Endothelial cell of umbilical vein (primary cell): ENCODE measurements at regions not wholly inside any gene's neighbourhood (a gene's known extent, or its start where the extent isn't known, plus 50 kb on each side); places are given as distances from the start of the nearest gene placed in this dataset.

Experiments
- EZH2 ChIP-seq: IDR thresholded peaks from 2 replicates; pipeline ENCODE4 v1.6.1; 2012; ENCODE audit warnings: borderline replicate concordance, low read depth, mild to moderate bottlenecking, moderate library complexity, low read length, inconsistent platforms; ENCODE audit not compliant: severe bottlenecking
- FOS ChIP-seq: IDR thresholded peaks from 2 replicates; pipeline ENCODE4 v1.6.1; 2011; ENCODE audit warnings: mild to moderate bottlenecking, low read length, moderate library complexity, borderline replicate concordance; ENCODE audit not compliant: insufficient read depth
- POLR2A ChIP-seq: IDR thresholded peaks from 2 replicates; pipeline ENCODE4 v1.6.1; 2012; ENCODE audit warnings: low read depth, mild to moderate bottlenecking, control low read depth, low read length
- POLR2AphosphoS5 ChIP-seq: IDR thresholded peaks from 2 replicates; pipeline ENCODE4 v1.6.1; 2012; ENCODE audit warnings: low read depth, mild to moderate bottlenecking, control low read depth, low read length, moderate library complexity; ENCODE audit not compliant: insufficient read depth
- TF ChIP-seq, protein P1 (sequence below), 2 donors: IDR thresholded peaks; 1 replicate in 1 of 2; 2 replicates in 1 of 2; pipeline ENCODE4 v1.5.1; 2011; ENCODE audit warnings: low read length in 2 of 2, mild to moderate bottlenecking in 2 of 2, moderate library complexity in 2 of 2, control low read depth in 1 of 2, inconsistent platforms in 1 of 2, low read depth in 1 of 2; ENCODE audit not compliant: insufficient read depth in 1 of 2; ENCODE audit errors: extremely low read depth in 1 of 2
- TF ChIP-seq, protein P2 (sequence below): IDR thresholded peaks from 2 replicates; pipeline ENCODE4 v1.6.1; 2011; ENCODE audit not compliant: insufficient read depth, insufficient read length

DNA sequence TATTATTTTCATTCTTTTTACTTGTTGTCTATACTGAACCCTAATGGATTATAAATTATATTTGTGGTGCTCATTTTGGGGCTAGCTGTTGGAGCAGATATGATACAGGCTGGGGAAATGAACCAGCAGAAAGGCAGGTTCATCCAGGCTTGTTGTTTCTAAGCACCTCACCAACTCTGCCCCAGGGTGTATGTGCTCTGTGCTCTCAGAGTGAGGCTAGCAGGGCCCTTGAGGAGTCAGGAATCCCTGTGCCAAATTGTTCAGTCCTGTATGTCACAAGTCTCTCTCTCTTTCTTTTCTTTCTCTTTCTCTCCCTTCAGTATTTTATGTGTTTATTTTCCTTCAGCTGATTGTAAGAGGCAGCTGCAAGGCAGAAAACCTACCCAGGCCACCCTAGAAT lies 181.1 kb upstream of the DPP10 start:
- TF ChIP-seq, protein P1, sequence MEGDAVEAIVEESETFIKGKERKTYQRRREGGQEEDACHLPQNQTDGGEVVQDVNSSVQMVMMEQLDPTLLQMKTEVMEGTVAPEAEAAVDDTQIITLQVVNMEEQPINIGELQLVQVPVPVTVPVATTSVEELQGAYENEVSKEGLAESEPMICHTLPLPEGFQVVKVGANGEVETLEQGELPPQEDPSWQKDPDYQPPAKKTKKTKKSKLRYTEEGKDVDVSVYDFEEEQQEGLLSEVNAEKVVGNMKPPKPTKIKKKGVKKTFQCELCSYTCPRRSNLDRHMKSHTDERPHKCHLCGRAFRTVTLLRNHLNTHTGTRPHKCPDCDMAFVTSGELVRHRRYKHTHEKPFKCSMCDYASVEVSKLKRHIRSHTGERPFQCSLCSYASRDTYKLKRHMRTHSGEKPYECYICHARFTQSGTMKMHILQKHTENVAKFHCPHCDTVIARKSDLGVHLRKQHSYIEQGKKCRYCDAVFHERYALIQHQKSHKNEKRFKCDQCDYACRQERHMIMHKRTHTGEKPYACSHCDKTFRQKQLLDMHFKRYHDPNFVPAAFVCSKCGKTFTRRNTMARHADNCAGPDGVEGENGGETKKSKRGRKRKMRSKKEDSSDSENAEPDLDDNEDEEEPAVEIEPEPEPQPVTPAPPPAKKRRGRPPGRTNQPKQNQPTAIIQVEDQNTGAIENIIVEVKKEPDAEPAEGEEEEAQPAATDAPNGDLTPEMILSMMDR (IDR thresholded peaks at IDR 0.05; ENCODE audit: extremely low read depth in 1 of 2, insufficient read depth in 1 of 2, low read depth in 1 of 2, low read length in 2 of 2): no peak
- TF ChIP-seq POLR2AphosphoS5: no peak
- TF ChIP-seq EZH2: no peak
- TF ChIP-seq POLR2A: no peak
- TF ChIP-seq, protein P2, sequence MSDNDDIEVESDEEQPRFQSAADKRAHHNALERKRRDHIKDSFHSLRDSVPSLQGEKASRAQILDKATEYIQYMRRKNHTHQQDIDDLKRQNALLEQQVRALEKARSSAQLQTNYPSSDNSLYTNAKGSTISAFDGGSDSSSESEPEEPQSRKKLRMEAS: no peak
- no peak for TF ChIP-seq FOS
